ENCODE measurements at regions not wholly inside any gene's neighbourhood (a gene's known extent, or its start where the extent isn't known, plus 50 kb on each side); places are given as distances from the start of the nearest gene placed in this dataset.

DNA sequence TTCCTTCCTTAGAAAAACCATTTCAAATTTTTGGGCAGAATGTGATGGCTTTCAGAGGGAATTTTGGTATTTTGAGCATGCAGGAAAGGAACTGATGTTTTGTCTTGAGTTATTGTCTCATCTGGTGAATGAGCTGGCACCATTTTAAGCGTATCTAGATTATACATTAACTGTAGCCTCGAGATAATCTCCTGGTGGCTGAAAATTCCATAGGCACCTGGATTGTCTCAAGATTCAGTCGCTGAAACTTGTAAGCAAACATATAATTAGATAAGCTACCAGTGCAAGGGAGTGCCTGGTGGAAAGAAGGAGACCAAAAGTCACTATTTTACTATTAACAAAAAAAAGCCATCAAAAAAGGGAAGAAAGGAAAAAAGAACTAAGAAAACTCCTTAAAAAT is 687.8 kb upstream of the DDX18 start:
- H3K4me3 ChIP-seq (replicated peaks; ENCODE audit: low read depth, low read length): no peak overlapping the region
- DNase-seq (ENCODE audit: extremely low read depth, low read depth): no peak
- TF ChIP-seq, protein P1, sequence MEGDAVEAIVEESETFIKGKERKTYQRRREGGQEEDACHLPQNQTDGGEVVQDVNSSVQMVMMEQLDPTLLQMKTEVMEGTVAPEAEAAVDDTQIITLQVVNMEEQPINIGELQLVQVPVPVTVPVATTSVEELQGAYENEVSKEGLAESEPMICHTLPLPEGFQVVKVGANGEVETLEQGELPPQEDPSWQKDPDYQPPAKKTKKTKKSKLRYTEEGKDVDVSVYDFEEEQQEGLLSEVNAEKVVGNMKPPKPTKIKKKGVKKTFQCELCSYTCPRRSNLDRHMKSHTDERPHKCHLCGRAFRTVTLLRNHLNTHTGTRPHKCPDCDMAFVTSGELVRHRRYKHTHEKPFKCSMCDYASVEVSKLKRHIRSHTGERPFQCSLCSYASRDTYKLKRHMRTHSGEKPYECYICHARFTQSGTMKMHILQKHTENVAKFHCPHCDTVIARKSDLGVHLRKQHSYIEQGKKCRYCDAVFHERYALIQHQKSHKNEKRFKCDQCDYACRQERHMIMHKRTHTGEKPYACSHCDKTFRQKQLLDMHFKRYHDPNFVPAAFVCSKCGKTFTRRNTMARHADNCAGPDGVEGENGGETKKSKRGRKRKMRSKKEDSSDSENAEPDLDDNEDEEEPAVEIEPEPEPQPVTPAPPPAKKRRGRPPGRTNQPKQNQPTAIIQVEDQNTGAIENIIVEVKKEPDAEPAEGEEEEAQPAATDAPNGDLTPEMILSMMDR (IDR thresholded peaks at IDR 0.05; ENCODE audit: low read depth, low read length, missing control alignments): no peak

GRCh38 chr2:117127680-117128079 is 686.8 kb upstream of the DDX18 start:
- no peak for DNase-seq (ENCODE audit: extremely low read depth, low read depth)
- TF ChIP-seq, protein P1 (IDR thresholded peaks at IDR 0.05; ENCODE audit: low read depth, low read length, missing control alignments): no peak
- H3K4me3 ChIP-seq (replicated peaks; ENCODE audit: low read depth, low read length): no peak overlapping the region

DNA sequence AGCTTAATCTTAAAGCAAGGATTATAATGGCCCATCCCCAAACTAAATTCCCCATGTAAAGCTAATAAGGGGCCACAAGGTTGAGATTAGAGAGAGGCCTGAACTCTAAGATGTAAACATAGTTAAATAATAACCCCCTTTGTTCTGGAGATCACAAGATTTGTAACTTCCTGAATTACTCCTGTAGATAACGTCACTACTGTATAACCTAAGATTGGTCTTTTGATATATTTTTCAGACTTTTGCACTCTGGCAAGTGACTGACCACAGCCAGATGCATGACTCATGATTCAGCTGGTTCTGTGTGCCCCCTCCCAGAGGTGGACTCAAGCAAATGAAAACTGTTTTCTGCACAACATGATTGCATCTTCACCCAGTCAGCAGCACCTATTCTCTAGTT is 686.0 kb upstream of the DDX18 start:
- DNase-seq (ENCODE audit: extremely low read depth, low read depth): no peak
- no peak overlapping the region for H3K4me3 ChIP-seq (replicated peaks; ENCODE audit: low read depth, low read length)
- TF ChIP-seq, protein P1 (IDR thresholded peaks at IDR 0.05; ENCODE audit: low read depth, low read length, missing control alignments): no peak

DNA sequence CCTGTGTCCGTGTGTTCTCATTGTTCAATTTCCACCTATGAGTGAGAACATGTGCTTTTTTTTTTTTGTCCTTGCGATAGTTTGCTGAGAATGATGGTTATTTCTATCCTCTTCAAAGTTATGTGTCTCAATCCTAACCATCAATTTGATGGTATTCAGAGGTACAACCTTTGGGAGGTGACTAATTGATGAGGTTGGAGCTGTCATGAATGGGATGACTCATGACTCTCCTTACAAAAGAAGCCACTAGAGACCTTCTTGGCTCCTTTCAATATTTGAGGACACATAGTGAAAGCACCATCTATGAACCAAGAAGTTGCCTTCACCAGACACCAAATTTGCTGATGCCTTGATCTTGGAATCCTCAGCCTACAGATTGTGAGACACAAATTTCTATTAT is 677.1 kb upstream of the DDX18 start:
- TF ChIP-seq, protein P1 (IDR thresholded peaks at IDR 0.05; ENCODE audit: low read depth, low read length, missing control alignments): no peak
- no peak overlapping the region for H3K4me3 ChIP-seq (replicated peaks; ENCODE audit: low read depth, low read length)
- no peak for DNase-seq (ENCODE audit: extremely low read depth, low read depth)

DNA sequence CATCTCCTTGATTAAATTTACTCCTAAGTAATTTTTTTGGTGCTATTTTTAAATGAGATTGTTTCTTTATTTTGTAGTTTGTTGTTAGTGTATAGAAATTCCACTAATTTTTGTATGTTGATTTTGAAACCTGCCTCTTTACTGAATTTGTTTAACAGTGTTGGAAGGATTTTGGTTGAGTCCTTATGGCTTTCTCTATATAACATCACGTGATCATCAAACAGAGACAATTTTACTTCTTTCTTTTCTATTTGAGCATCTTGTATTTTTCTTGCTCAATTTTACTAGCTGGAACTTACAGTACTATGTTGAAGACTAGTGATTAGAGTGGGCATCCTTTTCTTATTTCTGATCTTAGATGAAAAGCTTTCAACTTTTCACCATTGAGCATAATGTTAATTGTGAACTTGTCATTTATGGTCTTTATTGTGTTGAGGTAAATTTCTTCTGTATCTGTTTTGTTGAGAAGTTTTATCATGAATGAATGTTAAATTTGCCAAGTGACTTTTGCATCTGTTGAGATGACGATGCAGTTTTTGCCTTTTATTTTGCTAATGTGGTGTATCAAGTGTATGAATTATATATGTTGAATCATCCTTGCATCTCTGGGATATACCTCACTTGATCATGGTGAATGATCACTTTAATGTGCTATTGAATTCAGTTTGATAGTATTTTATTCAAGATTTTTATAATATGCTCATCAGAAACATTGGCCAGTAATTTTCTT is 645.3 kb upstream of the DDX18 start:
- no peak for DNase-seq (ENCODE audit: extremely low read depth, low read depth)
- TF ChIP-seq, protein P1 (IDR thresholded peaks at IDR 0.05; ENCODE audit: low read depth, low read length, missing control alignments): no peak
- no peak overlapping the region for H3K4me3 ChIP-seq (replicated peaks; ENCODE audit: low read depth, low read length)

GRCh38 chr2:117170897-117171296 is 643.6 kb upstream of the DDX18 start:
- DNase-seq (ENCODE audit: extremely low read depth, low read depth): no peak
- H3K4me3 ChIP-seq (replicated peaks; ENCODE audit: low read depth, low read length): no peak overlapping the region
- TF ChIP-seq, protein P1 (IDR thresholded peaks at IDR 0.05; ENCODE audit: low read depth, low read length, missing control alignments): no peak

DNA sequence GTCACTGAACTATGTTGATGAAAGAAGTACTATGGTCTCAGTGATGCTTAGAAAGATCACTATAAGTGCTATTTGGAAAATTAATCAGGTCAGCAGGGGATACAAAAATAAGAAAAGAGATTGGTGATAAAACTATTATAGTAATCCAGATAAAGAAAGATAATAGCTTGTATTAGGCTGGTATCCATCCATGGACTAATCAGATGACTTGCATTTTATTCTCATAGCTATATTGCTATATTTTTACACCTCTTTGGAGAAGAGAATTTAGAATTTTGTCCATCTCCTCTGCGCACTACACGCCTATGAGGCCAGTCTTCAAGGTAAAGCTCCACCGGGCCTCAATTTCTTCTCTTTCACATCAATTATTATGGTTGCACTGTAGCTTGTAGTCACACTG is 635.1 kb upstream of the DDX18 start:
- DNase-seq (ENCODE audit: extremely low read depth, low read depth): no peak
- TF ChIP-seq, protein P1 (IDR thresholded peaks at IDR 0.05; ENCODE audit: low read depth, low read length, missing control alignments): no peak
- no peak overlapping the region for H3K4me3 ChIP-seq (replicated peaks; ENCODE audit: low read depth, low read length)
